ENCODE measurements at regions not wholly inside any gene's neighbourhood (a gene's known extent, or its start where the extent isn't known, plus 50 kb on each side); places are given as distances from the start of the nearest gene placed in this dataset.

DNA sequence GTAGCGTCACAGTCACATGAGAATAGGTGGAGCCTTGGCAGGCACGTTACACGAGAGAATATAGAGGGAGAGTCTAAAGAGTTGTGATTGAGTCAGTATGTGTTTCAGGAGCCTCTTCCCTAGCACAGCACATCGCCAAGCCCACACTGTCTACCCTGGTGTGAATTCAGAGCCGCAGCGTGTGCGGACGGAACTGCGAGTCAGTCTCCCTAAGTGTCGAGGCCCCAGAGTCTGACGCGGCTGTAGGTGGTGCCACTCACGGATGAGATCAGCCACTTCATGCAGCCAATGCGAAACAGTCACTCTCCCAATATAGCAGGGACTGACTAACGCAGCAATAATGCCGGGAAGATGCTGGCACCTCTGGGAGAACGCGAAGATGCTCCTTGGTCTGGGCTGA, 587.3 kb upstream of the ID2 start:
- H3K9me3 Mint-ChIP-seq, result peaks cover 9% of the 10 kb centered on the region
- no peak for TF ChIP-seq CTCF (IDR thresholded peaks at IDR 0.05; ENCODE audit: unreplicated experiment in 3 of 3)
- no peaks in the 10 kb centered on the region for H3K36me3 Mint-ChIP-seq (ENCODE audit: low read depth)
- H3K27me3 Mint-ChIP-seq (ENCODE audit: low read depth), result no peaks in the 10 kb centered on the region
- H3K27ac Mint-ChIP-seq, result no peak overlapping the region
- no peaks in the 10 kb centered on the region for H3K4me1 Mint-ChIP-seq
- H3K4me3 Mint-ChIP-seq, result no peak overlapping the region

- H3K9me3 Mint-ChIP-seq, result peaks cover 9% of the 10 kb centered on the region
- H3K4me1 Mint-ChIP-seq, result no peaks in the 10 kb centered on the region
- no peaks in the 10 kb centered on the region for H3K27me3 Mint-ChIP-seq (ENCODE audit: low read depth)
- no peak overlapping the region for H3K27ac Mint-ChIP-seq
- H3K36me3 Mint-ChIP-seq (ENCODE audit: low read depth), result no peaks in the 10 kb centered on the region
- no peak for TF ChIP-seq CTCF (IDR thresholded peaks at IDR 0.05; ENCODE audit: unreplicated experiment in 3 of 3)
- no peak overlapping the region for H3K4me3 Mint-ChIP-seq
Observed at GRCh38 chr2:8095978-8096377, 585.9 kb upstream of the ID2 start.

DNA sequence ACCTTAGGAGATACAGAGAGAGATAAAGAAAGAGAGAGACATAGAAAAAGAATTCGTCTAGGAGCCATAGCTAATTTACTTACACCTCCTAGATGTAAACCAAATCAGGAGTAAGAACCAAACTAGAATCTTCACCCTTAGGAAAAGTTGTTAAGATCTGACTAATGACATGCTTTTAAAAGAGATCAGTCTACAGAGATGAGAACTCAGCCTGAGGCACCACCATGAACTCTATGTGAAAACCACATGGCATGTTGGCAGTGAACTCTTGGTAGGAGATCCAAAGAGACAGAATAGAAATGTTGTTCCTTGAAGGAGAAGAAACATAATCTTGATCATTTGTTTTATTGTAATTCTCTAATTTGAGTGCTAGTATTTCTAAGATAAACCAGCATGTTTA, 585.4 kb upstream of the ID2 start:
- Mint-ChIP-seq H3K27ac (no peak overlapping the region), H3K4me1 (no peaks in the 10 kb centered on the region), H3K27me3 (ENCODE audit: low read depth) (no peaks in the 10 kb centered on the region), H3K36me3 (ENCODE audit: low read depth) (no peaks in the 10 kb centered on the region), H3K9me3 (peaks cover 9% of the 10 kb centered on the region), H3K4me3 (no peak overlapping the region)
- TF ChIP-seq CTCF (IDR thresholded peaks at IDR 0.05; ENCODE audit: unreplicated experiment in 3 of 3), result no peak

GRCh38 chr2:8098476-8099266, 583.2 kb upstream of the ID2 start:
- Mint-ChIP-seq H3K27ac (no peak overlapping the region), H3K9me3 (peaks cover 9% of the 10 kb centered on the region), H3K4me1 (peaks cover 20% of the 10 kb centered on the region), H3K4me3 (no peak overlapping the region), H3K27me3 (ENCODE audit: low read depth) (no peaks in the 10 kb centered on the region), H3K36me3 (ENCODE audit: low read depth) (no peaks in the 10 kb centered on the region)
- TF ChIP-seq CTCF (IDR thresholded peaks at IDR 0.05; ENCODE audit: unreplicated experiment in 3 of 3), result no peak

- Mint-ChIP-seq H3K36me3 (ENCODE audit: low read depth) (no peaks in the 10 kb centered on the region), H3K4me3 (no peak overlapping the region), H3K27me3 (ENCODE audit: low read depth) (no peaks in the 10 kb centered on the region), H3K4me1 (peaks cover 26% of the 10 kb centered on the region), H3K27ac (no peak overlapping the region), H3K9me3 (peaks cover 9% of the 10 kb centered on the region)
- no peak for TF ChIP-seq CTCF (IDR thresholded peaks at IDR 0.05; ENCODE audit: unreplicated experiment in 3 of 3)
Observed at GRCh38 chr2:8099267-8099582, 582.6 kb upstream of the ID2 start.

DNA sequence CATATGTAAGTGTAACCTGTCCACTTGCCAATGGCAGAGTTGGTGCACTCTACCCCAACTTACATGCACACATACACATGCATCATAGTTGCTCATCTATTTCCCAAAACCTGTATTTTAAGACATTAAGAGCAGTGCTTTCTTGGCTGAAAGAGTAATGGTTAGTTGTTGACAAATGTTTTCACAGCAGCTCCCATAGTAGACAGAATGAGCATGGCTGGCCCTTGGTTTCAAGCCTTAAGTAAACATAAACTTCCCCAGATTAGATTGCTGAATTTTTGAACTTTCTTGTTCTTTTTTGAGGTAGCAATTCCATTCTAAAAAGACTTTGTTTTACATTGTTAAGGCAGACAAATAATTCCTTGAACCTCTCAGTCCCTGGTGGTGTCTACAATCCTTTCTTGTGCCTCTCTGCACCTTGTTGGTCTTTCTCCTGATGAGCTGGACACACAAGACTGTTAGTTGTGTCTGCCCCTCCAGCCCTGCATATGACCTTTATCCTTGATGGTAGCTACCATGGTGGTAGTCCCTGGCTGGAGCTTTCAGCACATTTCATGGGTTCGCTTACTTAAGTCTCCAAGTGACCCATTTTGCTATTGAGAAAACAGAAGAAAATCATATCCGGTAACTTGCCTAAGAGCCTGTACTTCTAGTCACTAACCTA, 580.1 kb upstream of the ID2 start:
- no peak overlapping the region for H3K4me3 Mint-ChIP-seq
- peaks cover 4% of the 10 kb centered on the region for H3K9me3 Mint-ChIP-seq

More for the DNA sequence above, 580.1 kb upstream of the ID2 start:
- Mint-ChIP-seq H3K4me1 (peaks cover 43% of the 10 kb centered on the region), H3K36me3 (ENCODE audit: low read depth) (no peaks in the 10 kb centered on the region), H3K27me3 (ENCODE audit: low read depth) (no peaks in the 10 kb centered on the region), H3K27ac (peak overlapping the region in 1 of 3 experiments; percentile 93)
- TF ChIP-seq CTCF (IDR thresholded peaks at IDR 0.05; ENCODE audit: unreplicated experiment in 3 of 3), result no peak

All from nephron (organoid).